Activated CD4-positive, alpha-beta T cell treated with anti-CD3 and anti-CD28 coated beads, Interleukin-2, amount 50 U/mL, for 24 hours (primary cell): ENCODE measurements at regions not wholly inside any gene's neighbourhood (a gene's known extent, or its start where the extent isn't known, plus 50 kb on each side); places are given as distances from the start of the nearest gene placed in this dataset.
"Not testable (repeated sequence)": the region's sequence is repeated elsewhere in the genome, so short reads cannot be mapped to it uniquely, and the experiment has no call there.

Experiments used
- DNase-seq, 2 donors: peaks; one replicate each; pipeline ENCODE4 v3.0.0-alpha.2; 2020; ENCODE audit warnings: low read depth in 1 of 2, low spot score in 1 of 2

DNA sequence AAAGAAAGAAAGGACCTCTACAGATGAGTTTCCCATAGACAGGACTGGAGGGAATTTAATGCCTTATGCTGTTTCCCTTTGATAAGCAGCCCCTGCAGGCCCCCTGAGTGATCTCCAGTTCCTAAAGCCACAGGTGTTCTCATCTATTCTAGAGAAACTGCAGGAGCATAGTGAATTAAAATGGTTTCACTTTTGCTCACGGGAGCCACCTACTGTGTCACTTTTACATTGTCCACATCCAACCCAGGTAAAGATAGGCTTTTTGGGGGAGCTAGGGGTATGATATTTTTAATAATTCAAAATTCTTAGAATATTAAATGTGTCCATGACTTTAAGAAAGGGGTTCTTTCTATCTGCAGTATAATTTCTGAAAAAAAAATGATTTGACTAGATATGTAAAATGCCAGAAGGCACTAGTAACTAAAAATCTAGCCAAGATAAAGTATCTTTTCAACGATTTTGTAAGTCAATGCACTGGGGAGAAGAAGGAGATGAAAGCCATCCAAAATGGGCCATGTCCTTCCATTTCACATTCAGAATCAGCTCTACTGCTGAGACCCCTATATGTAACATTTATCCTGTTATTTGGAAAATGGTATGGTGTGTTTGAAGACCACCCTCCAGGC lies 267.3 kb upstream of the DUSP10 start:
- peak in 1 of 2 donors; percentile 10 for DNase-seq

DNA sequence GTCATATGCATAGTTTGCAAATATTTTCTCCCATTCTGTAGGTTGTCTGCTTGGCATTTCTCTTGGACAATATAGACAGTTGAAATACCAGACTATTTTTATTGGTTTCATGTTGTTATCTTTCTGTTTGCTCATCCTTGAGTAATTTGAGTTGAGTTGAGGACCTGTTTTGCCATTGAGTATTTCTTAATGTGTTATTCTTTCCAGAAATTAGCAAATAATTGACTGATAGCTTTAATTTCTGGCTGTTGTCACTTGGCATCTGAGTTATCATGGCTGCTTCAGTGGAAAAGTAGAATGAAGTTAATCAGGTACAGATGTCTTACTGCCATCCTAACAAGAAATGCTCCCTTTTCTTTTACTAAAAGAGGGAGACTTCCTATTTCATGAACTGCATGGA lies 264.8 kb upstream of the DUSP10 start:
- no peak for DNase-seq

- no peak for DNase-seq
Observed at GRCh38 chr1:222004784-222005183, 262.9 kb upstream of the DUSP10 start.

DNA sequence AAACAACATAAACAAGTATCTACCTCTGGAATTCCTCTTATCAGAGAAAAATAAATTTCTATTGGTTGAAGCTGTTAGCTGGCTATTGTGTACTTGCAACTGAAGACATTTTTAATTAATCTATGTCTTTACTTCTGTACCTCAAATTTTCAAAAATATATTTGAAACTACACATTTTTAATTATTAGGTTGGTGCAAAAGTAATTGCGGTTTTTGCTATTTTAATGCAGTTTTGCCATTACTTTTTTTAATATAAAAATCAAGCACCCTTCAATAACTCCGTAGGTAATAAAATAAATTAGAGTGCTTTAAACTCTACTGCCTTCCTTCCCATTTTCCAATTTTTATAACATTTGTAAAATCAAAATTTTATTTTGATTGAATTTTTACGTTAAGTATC lies 262.1 kb upstream of the DUSP10 start:
- DNase-seq = no peak

DNA sequence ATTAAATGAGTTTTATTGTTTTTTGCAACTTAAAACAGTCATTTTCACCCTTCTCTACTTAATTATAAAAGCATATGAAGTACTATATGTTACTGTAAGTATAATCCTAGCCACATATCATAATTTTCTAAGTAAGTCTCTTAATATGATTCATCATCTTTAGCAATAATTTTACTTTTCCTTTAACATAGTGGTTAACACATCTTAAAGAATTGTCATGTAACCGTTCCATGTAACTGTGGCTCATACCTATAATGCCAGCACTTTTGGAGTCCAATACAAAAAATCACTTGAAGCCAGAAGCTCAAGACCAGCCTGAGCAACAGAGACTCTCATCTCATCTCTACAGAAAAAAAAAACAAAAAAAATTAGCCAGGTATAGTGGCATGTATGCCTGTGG lies 260.6 kb upstream of the DUSP10 start:
- no peak for DNase-seq

DNA sequence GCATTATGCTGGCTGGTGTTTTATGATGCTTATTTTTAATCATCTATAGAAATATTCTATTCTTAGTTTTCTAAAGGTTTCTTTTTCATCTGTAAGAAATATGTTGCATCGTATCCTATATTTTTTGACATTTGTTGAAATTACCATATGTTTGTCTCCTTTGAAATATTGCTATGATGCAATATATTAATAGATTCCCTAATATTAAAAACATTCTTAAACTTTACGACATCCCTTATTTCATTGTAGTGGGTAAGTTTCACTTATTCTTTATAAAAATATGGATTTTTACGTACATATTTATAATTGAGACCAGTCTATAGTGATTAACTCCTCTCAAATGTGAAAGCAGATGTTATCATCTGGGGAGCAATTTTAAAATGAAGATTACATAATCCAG lies 258.2 kb upstream of the DUSP10 start:
- DNase-seq = no peak

DNA sequence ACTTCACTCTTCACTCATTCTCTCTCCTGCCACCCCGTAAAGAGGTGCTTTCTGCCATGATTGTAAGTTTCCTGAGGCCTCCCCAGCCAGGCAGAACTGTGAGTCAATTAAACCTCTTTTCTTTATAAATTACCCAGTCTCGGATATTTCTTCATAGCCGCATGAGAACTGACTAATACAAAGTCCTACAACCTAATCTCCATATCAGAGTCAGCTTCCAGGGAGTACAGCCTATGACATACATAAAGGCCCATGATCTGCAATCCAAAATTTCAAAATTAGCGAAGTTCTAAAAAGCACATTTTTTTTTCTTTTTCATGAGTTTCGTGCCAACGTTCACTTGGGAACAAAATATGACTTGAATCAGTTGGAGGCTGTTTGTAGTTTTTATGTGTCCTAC lies 256.9 kb upstream of the DUSP10 start:
- no peak for DNase-seq

- DNase-seq = no peak
Observed at GRCh38 chr1:221998186-221998612, 256.3 kb upstream of the DUSP10 start.

GRCh38 chr1:221997012-221997411 lies 255.1 kb upstream of the DUSP10 start:
- DNase-seq = not testable (repeated sequence)

GRCh38 chr1:221994939-221995338 lies 253.1 kb upstream of the DUSP10 start:
- DNase-seq = no peak

GRCh38 chr1:221994274-221994698 lies 252.4 kb upstream of the DUSP10 start:
- peak; percentile 12 to 14 for DNase-seq

GRCh38 chr1:221993444-221993948 lies 251.6 kb upstream of the DUSP10 start:
- no peak for DNase-seq

DNA sequence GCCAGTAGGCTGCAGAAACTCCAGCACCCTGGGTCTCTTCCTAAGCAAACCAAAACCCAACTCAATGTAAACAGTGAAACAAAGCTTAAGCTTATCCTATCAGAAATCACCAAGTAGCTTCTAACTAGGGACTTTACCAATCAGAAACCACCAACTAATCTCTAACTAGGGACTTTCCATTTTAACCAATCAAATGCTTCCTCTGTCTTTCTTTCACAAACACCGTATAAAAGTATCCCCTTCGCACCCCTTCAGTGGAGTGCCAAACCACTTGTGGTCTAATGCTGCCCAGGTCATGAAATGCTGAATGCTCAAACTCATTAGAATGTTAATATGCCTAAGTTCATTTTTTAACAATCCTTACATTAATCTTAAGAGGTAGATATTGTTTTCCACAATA lies 250.5 kb upstream of the DUSP10 start:
- no peak for DNase-seq

GRCh38 chr1:221991221-221991620 lies 249.3 kb upstream of the DUSP10 start:
- DNase-seq = no peak

DNA sequence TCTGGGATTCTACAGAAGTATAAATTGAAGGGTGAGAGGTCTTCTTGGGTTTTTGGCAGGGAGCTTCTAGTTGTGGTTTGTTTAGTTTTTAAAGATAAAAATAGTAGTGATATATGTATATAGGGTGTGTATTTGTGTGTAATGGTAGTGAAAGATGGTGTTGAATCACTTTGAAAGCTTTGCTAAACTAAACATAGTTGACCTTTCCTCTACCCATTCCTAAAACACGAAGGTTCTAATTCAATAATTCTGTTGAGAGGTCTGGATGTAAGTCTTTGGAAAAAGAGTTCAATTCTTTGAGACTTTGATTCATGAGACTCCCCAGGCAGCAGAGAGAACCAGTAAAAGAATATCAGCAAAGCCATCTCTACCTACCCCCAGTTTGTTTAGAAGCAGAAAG lies 247.9 kb upstream of the DUSP10 start:
- no peak for DNase-seq

- no peak for DNase-seq
Observed at GRCh38 chr1:221988829-221989228, 246.9 kb upstream of the DUSP10 start.

DNA sequence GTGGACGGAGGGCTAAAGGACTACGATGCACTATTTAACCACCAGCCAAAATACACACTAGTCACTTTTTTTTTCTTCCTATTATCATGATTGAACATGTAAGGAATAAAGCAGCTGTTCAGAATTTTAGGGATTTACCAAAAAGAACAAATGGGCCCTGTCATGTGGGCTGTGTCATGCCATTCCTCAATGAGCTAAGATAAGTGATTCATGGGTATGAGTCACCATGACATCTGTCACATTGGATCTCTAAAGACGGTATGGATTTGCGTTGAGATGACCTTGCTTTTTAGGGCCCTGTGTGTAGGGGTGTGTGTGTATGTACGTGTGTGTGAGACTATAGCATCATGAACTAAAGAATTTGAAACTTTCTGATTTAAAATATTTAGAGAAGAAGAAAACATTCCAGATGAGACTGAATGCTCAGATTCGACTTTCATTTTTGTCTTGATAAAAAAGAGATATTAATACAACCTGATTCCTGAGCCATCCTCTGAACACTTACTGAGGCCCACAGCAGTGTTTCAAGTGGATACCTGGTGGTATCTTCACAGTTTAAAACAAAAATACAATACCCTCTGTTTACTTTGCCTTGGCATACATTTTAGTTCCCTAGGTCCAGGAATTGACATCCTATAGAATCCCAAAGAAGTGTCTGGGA lies 246.1 kb upstream of the DUSP10 start:
- no peak for DNase-seq

DNA sequence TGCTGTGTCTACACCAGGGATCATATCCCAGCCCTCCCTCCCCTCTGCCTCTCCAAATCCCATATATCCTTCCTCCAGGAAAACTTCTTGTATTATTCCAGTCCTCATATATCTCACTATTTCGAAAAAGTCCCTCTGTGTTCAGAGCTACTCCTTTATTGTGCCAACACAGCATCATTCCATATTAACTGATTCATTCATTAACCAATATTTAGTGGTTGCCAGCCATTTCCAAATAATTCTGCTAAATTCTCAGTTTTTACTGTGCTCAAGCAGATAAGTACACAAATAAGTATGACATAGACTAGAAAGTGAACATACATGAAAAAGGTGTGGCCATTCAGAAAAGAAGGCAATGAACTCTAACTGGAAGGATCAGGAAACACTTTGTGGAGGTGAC lies 241.6 kb upstream of the DUSP10 start:
- no peak for DNase-seq

DNA sequence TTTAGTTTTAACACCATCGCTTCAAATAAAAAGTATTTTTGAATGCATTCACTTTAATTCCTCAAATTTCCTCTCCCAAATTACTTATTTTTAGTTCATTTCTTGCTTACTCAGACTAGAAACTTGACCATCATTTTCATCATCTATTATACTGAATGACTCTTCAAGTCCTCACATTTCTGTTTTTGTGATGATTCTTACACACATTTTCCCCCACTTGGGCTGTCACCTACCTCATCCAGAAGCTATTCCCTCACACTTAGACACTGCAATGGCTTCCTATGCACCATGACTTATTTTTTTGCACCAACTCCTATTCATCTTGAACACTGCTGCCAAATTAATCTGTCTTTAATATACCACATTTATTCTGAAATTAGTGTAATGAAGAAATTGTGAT lies 239.6 kb upstream of the DUSP10 start:
- DNase-seq = no peak

GRCh38 chr1:221979444-221980032 lies 237.6 kb upstream of the DUSP10 start:
- DNase-seq = no peak

- not testable (repeated sequence) for DNase-seq
Observed at GRCh38 chr1:221978631-221979334, 236.9 kb upstream of the DUSP10 start.

GRCh38 chr1:221973787-221974186 lies 231.9 kb upstream of the DUSP10 start:
- not testable (repeated sequence) for DNase-seq
